A549 (cell line): ENCODE measurements at regions not wholly inside any gene's neighbourhood (a gene's known extent, or its start where the extent isn't known, plus 50 kb on each side); places are given as distances from the start of the nearest gene placed in this dataset.

Experiments
- POLR2A ChIP-seq: IDR thresholded peaks from 2 replicates; pipeline ENCODE4 v1.6.1; 2012; ENCODE audit warnings: mild to moderate bottlenecking, low read length
- TF ChIP-seq, protein P1 (sequence below): fragments of >200 bp; sonication (Bioruptor Twin); formaldehyde crosslinking; IDR thresholded peaks from 3 replicates; pipeline ENCODE4 v1.5.1; 2016

DNA sequence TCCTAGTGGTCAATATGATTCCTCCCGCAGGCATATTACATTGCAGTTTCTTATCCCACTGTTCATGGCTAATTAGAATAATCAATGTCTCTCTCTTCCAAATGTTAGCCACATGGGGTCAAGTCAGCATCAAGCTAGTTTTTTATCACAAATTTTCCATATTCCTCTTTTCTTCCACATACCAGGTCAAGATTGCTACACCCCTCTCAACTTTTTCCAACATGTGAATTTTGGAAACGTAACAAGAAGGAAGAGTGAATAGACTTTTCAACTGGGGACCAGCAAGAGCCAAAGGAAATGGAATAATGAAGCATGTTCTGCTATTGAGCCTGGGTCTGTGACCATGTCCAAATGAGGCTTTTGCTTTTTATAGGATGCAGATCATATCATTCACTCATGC is 65.1 kb downstream of the SOD2 start:
- no peak for TF ChIP-seq POLR2A
- TF ChIP-seq, protein P1, sequence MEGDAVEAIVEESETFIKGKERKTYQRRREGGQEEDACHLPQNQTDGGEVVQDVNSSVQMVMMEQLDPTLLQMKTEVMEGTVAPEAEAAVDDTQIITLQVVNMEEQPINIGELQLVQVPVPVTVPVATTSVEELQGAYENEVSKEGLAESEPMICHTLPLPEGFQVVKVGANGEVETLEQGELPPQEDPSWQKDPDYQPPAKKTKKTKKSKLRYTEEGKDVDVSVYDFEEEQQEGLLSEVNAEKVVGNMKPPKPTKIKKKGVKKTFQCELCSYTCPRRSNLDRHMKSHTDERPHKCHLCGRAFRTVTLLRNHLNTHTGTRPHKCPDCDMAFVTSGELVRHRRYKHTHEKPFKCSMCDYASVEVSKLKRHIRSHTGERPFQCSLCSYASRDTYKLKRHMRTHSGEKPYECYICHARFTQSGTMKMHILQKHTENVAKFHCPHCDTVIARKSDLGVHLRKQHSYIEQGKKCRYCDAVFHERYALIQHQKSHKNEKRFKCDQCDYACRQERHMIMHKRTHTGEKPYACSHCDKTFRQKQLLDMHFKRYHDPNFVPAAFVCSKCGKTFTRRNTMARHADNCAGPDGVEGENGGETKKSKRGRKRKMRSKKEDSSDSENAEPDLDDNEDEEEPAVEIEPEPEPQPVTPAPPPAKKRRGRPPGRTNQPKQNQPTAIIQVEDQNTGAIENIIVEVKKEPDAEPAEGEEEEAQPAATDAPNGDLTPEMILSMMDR = no peak
